SK-N-SH (cell line): ENCODE measurements at regions not wholly inside any gene's neighbourhood (a gene's known extent, or its start where the extent isn't known, plus 50 kb on each side); places are given as distances from the start of the nearest gene placed in this dataset.

Experiments
- CTCF ChIA-PET: fragments of 300-600, 350-600 bp; formaldehyde crosslinking; extraction: SDS; loops from one replicate; lab custom pipeline; 2021; lab: Yijun Ruan, JAX
- POLR2A ChIA-PET: fragments of 350-600 bp; sonication (Branson Sonifier 250); formaldehyde crosslinking; extraction: SDS; loops from one replicate; lab custom pipeline; 2020; ENCODE audit warnings: antibody characterized with exemption, inconsistent platforms; lab: Yijun Ruan, JAX
- DNase-seq: peaks from one replicate; pipeline ENCODE4 v3.0.0; 2012
- H2AFZ ChIP-seq: fragments of 200-600 bp; sonication (generic); 2 replicates; pipeline ENCODE4 v1.8.1; 2016; ENCODE audit warnings: antibody characterized with exemption, mild to moderate bottlenecking, low read depth
- H3F3A ChIP-seq: fragments of 200-600 bp; sonication (generic); replicated peaks from 2 replicates; pipeline ENCODE3; 2016; ENCODE audit warnings: antibody characterized with exemption, mild to moderate bottlenecking; ENCODE audit not compliant: insufficient read depth
- H3K27ac ChIP-seq, 2 experiments: fragments of 200-500 bp in 1 of 2; fragments of 200-600 bp in 1 of 2; sonication (Bioruptor generic) in 1 of 2; sonication (generic), shearing (Covaris generic) in 1 of 2; 2 replicates each; pipeline versions ENCODE4 v1.5.1 to v1.6.1; 2014 to 2016; ENCODE audit warnings: low read depth in 2 of 2, inconsistent platforms in 1 of 2, low read length in 1 of 2, mild to moderate bottlenecking in 1 of 2, mixed read lengths in 1 of 2
- H3K27me3 ChIP-seq: fragments of 200-600 bp; sonication (generic), shearing (Covaris generic); 2 replicates; pipeline ENCODE4 v1.6.1; 2016; ENCODE audit warnings: mixed run types; ENCODE audit not compliant: insufficient read depth
- H3K36me3 ChIP-seq, 2 experiments: fragments of 200-500 bp in 1 of 2; fragments of 200-600 bp in 1 of 2; sonication (Bioruptor generic) in 1 of 2; sonication (generic) in 1 of 2; replicated peaks in 1 of 2; 2 replicates each; pipeline versions ENCODE3 to v1.5.1; 2014 to 2016; ENCODE audit warnings: low read length in 1 of 2, mild to moderate bottlenecking in 1 of 2; ENCODE audit not compliant: insufficient read depth in 2 of 2, control insufficient read depth in 1 of 2
- H3K4me1 ChIP-seq, 2 experiments: fragments of 200-500 bp in 1 of 2; fragments of 200-600 bp in 1 of 2; sonication (Bioruptor generic) in 1 of 2; sonication (generic), shearing (Covaris generic) in 1 of 2; 2 replicates each; pipeline versions ENCODE4 v1.5.1 to v1.6.1; 2014 to 2016; ENCODE audit warnings: low read depth in 1 of 2, low read length in 1 of 2, mixed run types in 1 of 2; ENCODE audit not compliant: insufficient read depth in 2 of 2, control insufficient read depth in 1 of 2
- H3K4me2 ChIP-seq: fragments of 200-600 bp; sonication (generic), shearing (Covaris generic); 2 replicates; pipeline ENCODE4 v1.6.1; 2017; ENCODE audit warnings: mixed run types
- H3K4me3 ChIP-seq, 2 experiments: fragments of 200-500 bp in 1 of 2; fragments of 200-600 bp in 1 of 2; sonication (Bioruptor generic) in 1 of 2; sonication (generic), shearing (Covaris generic) in 1 of 2; 2 replicates each; pipeline versions ENCODE4 v1.5.1 to v1.8.1; 2014 to 2016; ENCODE audit warnings: low read depth in 2 of 2, inconsistent platforms in 1 of 2, low read length in 1 of 2, mild to moderate bottlenecking in 1 of 2, mixed read lengths in 1 of 2, moderate library complexity in 1 of 2
- H3K79me2 ChIP-seq: fragments of 200-600 bp; sonication (generic); 2 replicates; pipeline ENCODE4 v1.8.1; 2017; ENCODE audit warnings: mild to moderate bottlenecking; ENCODE audit not compliant: insufficient read depth
- H3K9ac ChIP-seq: fragments of 200-600 bp; sonication (generic); 2 replicates; pipeline ENCODE4 v1.6.1; 2017; ENCODE audit warnings: mixed run types
- H3K9me2 ChIP-seq: fragments of 200-600 bp; sonication (generic); 2 replicates; pipeline ENCODE4 v1.6.1; 2017; ENCODE audit warnings: mixed run types
- H3K9me3 ChIP-seq: fragments of 200-600 bp; sonication (generic); 2 replicates; pipeline ENCODE4 v1.6.1; 2017; ENCODE audit warnings: mixed run types, mild to moderate bottlenecking, moderate library complexity
- H4K20me1 ChIP-seq: fragments of 200-600 bp; sonication (generic); 2 replicates; pipeline ENCODE4 v1.6.1; 2017; ENCODE audit warnings: mild to moderate bottlenecking, mixed run types; ENCODE audit not compliant: insufficient read depth
- CHD2 ChIP-seq: fragments of 150-350 bp; IDR thresholded peaks from 2 replicates; pipeline ENCODE4 v1.6.1; 2018; ENCODE audit warnings: low read length; ENCODE audit not compliant: partially characterized antibody
- CTCF ChIP-seq: fragments of 200-600 bp; sonication (generic); IDR thresholded peaks from 2 replicates; pipeline ENCODE4 v1.6.1; 2017; ENCODE audit warnings: antibody characterized with exemption, mild to moderate bottlenecking, moderate library complexity
- EP300 ChIP-seq, 2 experiments: IDR thresholded peaks; 2 replicates each; pipeline versions ENCODE4 v1.4.0 to v1.6.1; 2012; ENCODE audit warnings: borderline replicate concordance in 1 of 2, low read depth in 1 of 2, low read length in 1 of 2
- FOSL2 ChIP-seq: IDR thresholded peaks from 2 replicates; pipeline ENCODE4 v1.4.0; 2012; ENCODE audit warnings: low read depth, mild to moderate bottlenecking, moderate library complexity, borderline replicate concordance
- FOXM1 ChIP-seq: IDR thresholded peaks from 2 replicates; pipeline ENCODE4 v1.4.0; 2012; ENCODE audit warnings: low read depth, mild to moderate bottlenecking
- GATA2 ChIP-seq: sonication (generic); formaldehyde crosslinking; IDR thresholded peaks from 2 replicates; pipeline ENCODE4 v1.5.0; 2020; ENCODE audit warnings: mild to moderate bottlenecking, missing genetic modification reagents
- JUND ChIP-seq: IDR thresholded peaks from 2 replicates; pipeline ENCODE4 v1.4.0; 2012
- MAX ChIP-seq: IDR thresholded peaks from 2 replicates; pipeline ENCODE4 v1.4.0; 2012; ENCODE audit warnings: low read depth
- MEF2A ChIP-seq: IDR thresholded peaks from 2 replicates; pipeline ENCODE4 v1.4.0; 2012; ENCODE audit warnings: low read depth, borderline replicate concordance
- MXI1 ChIP-seq: IDR thresholded peaks from 2 replicates; pipeline ENCODE4 v1.6.1; 2012; ENCODE audit warnings: mild to moderate bottlenecking, low read depth, low read length, improper control_type of control experiment
- PBX3 ChIP-seq: IDR thresholded peaks from 2 replicates; pipeline ENCODE4; 2012
- POLR2AphosphoS5 ChIP-seq: IDR thresholded peaks from 2 replicates; pipeline ENCODE4 v1.6.1; 2012; ENCODE audit warnings: low read depth, low read length
- RCOR1 ChIP-seq: fragments of 150-350 bp; IDR thresholded peaks from 2 replicates; pipeline ENCODE4 v1.6.1; 2017; ENCODE audit warnings: antibody characterized with exemption, low read length
- REST ChIP-seq: IDR thresholded peaks from 2 replicates; pipeline ENCODE4 v1.6.1; 2012; ENCODE audit warnings: mild to moderate bottlenecking, low read depth, low read length, moderate library complexity
- RFX5 ChIP-seq: IDR thresholded peaks from 2 replicates; pipeline ENCODE4 v1.6.1; 2012; ENCODE audit warnings: mild to moderate bottlenecking, improper control_type of control experiment, low read length
- RXRA ChIP-seq: IDR thresholded peaks from 2 replicates; pipeline ENCODE4 v1.4.0; 2012; ENCODE audit warnings: low read depth, mild to moderate bottlenecking, borderline replicate concordance
- TCF12 ChIP-seq: IDR thresholded peaks from 2 replicates; pipeline ENCODE4 v1.4.0; 2012
- TEAD4 ChIP-seq: IDR thresholded peaks from 2 replicates; pipeline ENCODE4 v1.4.0; 2012; ENCODE audit warnings: mild to moderate bottlenecking, borderline replicate concordance; ENCODE audit not compliant: insufficient read depth
- USF2 ChIP-seq: fragments of 150-350 bp; IDR thresholded peaks from 2 replicates; pipeline ENCODE4 v1.6.1; 2017; ENCODE audit warnings: antibody characterized with exemption, low read length, low read depth, borderline replicate concordance
- YY1 ChIP-seq: IDR thresholded peaks from 2 replicates; pipeline ENCODE4 v1.4.0; 2012; ENCODE audit warnings: low read depth, mild to moderate bottlenecking
- WGBS: methylation state at CpG from one replicate; pipeline ENCODE4 v1.1.6; 2017; ENCODE audit warnings: low lambda C conversion rate; 5-methylcytosine and 5-hydroxymethylcytosine counted together

GRCh38 chr9:13484186-13484585, 204.7 kb upstream of the MPDZ start:
- POLR2A ChIA-PET, result no interaction called here
- Histone ChIP-seq H3K9me3 (no peaks in the 10 kb centered on the region), H3K9me2 (no peaks in the 10 kb centered on the region), H3K27me3 (no peaks in the 10 kb centered on the region), H3K4me2 (no peak overlapping the region), H3K4me1 (no peaks in the 10 kb centered on the region; a peak in 1 of 4 replicates), H3K36me3 (no peaks in the 10 kb centered on the region)
- 80% methylated on average over 3 of the region's 3 CpGs for WGBS
- DNase-seq, result no peak
- no peak for TF ChIP-seq FOSL2
- TF ChIP-seq CHD2, result no peak
- TF ChIP-seq GATA2 (CRISPR knock-in tag), result no peak
- TF ChIP-seq TCF12, result no peak
- TF ChIP-seq MEF2A, result no peak
- no peak for TF ChIP-seq REST
- no peak for TF ChIP-seq YY1
- no peak for TF ChIP-seq EP300 (IDR thresholded peaks at IDR 0.05; ENCODE audit: borderline replicate concordance in 1 of 2, low read depth in 1 of 2, low read length in 1 of 2)
- TF ChIP-seq RXRA, result no peak
- no peak for TF ChIP-seq CTCF
- no peak for TF ChIP-seq MXI1
- no peak for TF ChIP-seq POLR2AphosphoS5
- no peak for TF ChIP-seq FOXM1
- no peak for TF ChIP-seq MAX
- no peak for TF ChIP-seq JUND
- TF ChIP-seq USF2, result no peak
- no peak for TF ChIP-seq PBX3
- no peak for TF ChIP-seq TEAD4
- TF ChIP-seq RFX5, result no peak
- TF ChIP-seq RCOR1, result no peak
- TF ChIP-seq, all 33 proteins: peak for 0
- Histone ChIP-seq H4K20me1 (no peaks in the 10 kb centered on the region), H3K4me3 (no peak overlapping the region), H3K9ac (no peak overlapping the region), H3K79me2 (no peaks in the 10 kb centered on the region), H3K27ac (no peak overlapping the region), H2AFZ (no peak overlapping the region), H3F3A (no peaks in the 10 kb centered on the region)
- CTCF ChIA-PET, result no interaction called here
